ENCODE measurements at regions not wholly inside any gene's neighbourhood (a gene's known extent, or its start where the extent isn't known, plus 50 kb on each side); places are given as distances from the start of the nearest gene placed in this dataset.

DNA sequence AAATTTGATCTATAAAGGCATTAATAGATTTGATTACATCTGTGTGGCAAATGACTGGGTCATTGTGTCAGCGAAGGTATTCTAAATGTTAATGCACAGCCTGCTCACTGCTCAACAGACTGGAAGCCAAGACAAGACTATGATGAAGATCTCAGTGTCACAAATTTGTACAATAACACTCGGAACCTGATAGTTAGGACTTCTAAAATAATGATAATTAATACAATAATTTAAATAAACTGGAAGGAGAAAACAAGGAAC is 217.4 kb downstream of the CENPC start:
- TF ChIP-seq, protein P1, sequence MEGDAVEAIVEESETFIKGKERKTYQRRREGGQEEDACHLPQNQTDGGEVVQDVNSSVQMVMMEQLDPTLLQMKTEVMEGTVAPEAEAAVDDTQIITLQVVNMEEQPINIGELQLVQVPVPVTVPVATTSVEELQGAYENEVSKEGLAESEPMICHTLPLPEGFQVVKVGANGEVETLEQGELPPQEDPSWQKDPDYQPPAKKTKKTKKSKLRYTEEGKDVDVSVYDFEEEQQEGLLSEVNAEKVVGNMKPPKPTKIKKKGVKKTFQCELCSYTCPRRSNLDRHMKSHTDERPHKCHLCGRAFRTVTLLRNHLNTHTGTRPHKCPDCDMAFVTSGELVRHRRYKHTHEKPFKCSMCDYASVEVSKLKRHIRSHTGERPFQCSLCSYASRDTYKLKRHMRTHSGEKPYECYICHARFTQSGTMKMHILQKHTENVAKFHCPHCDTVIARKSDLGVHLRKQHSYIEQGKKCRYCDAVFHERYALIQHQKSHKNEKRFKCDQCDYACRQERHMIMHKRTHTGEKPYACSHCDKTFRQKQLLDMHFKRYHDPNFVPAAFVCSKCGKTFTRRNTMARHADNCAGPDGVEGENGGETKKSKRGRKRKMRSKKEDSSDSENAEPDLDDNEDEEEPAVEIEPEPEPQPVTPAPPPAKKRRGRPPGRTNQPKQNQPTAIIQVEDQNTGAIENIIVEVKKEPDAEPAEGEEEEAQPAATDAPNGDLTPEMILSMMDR (IDR thresholded peaks at IDR 0.05): no peak
- TF ChIP-seq POLR2A (IDR thresholded peaks at IDR 0.05): no peak
- no peak for TF ChIP-seq EP300 (IDR thresholded peaks at IDR 0.05)

Measured in ovary (tissue), 3 donors.